Loucy (cell line): ENCODE measurements at regions not wholly inside any gene's neighbourhood (a gene's known extent, or its start where the extent isn't known, plus 50 kb on each side); places are given as distances from the start of the nearest gene placed in this dataset.

Experiments used
- H2AFZ ChIP-seq: fragments of 200-600 bp; sonication (generic); 2 replicates; pipeline ENCODE4 v1.6.0; 2016; ENCODE audit warnings: antibody characterized with exemption, mild to moderate bottlenecking, low read length, moderate library complexity
- H3F3A ChIP-seq: fragments of 200-600 bp; 2 replicates; pipeline ENCODE4 v1.6.0; 2016; ENCODE audit warnings: antibody characterized with exemption, low read depth, mild to moderate bottlenecking
- H3K27me3 ChIP-seq: fragments of 200-600 bp; sonication (generic); 2 replicates; pipeline ENCODE4 v1.6.1; 2014; ENCODE audit warnings: low read length, mild to moderate bottlenecking; ENCODE audit not compliant: insufficient read depth, poor library complexity, severe bottlenecking
- H3K36me3 ChIP-seq: fragments of 200-600 bp; sonication (generic); 2 replicates; pipeline ENCODE4 v1.6.1; 2016; ENCODE audit warnings: low read length; ENCODE audit not compliant: insufficient read depth
- H3K4me1 ChIP-seq: fragments of 200-600 bp; sonication (generic); 2 replicates; pipeline ENCODE4 v1.5.1; 2014; ENCODE audit warnings: low read length, mild to moderate bottlenecking; ENCODE audit not compliant: insufficient read depth, poor library complexity, severe bottlenecking
- H3K4me2 ChIP-seq: fragments of 200-600 bp; sonication (generic); 2 replicates; pipeline ENCODE4 v1.6.0; 2014; ENCODE audit warnings: antibody characterized with exemption, low read length, low read depth, mild to moderate bottlenecking; ENCODE audit not compliant: poor library complexity, severe bottlenecking
- H3K4me3 ChIP-seq: fragments of 200-600 bp; sonication (generic); 2 replicates; pipeline ENCODE4 v1.5.1; 2014; ENCODE audit warnings: low read length, mild to moderate bottlenecking, mixed read lengths; ENCODE audit not compliant: poor library complexity, severe bottlenecking
- H3K79me2 ChIP-seq: fragments of 200-600 bp; sonication (generic); 2 replicates; pipeline ENCODE4 v1.6.1; 2014; ENCODE audit warnings: low read length; ENCODE audit not compliant: insufficient read depth
- H3K9ac ChIP-seq: fragments of 200-600 bp; sonication (generic); 2 replicates; pipeline ENCODE4 v1.6.0; 2014; ENCODE audit warnings: mild to moderate bottlenecking, low read depth, low read length, moderate library complexity; ENCODE audit not compliant: poor library complexity, severe bottlenecking
- H3K9me2 ChIP-seq: fragments of 200-600 bp; sonication (generic); replicated peaks from 2 replicates; pipeline ENCODE4 v1.6.1; 2016; ENCODE audit warnings: low read depth, low read length, mixed read lengths
- H3K9me3 ChIP-seq: fragments of 200-600 bp; sonication (generic); 2 replicates; pipeline ENCODE4 v1.6.1; 2014; ENCODE audit warnings: mild to moderate bottlenecking, antibody characterized with exemption, low read length, low read depth; ENCODE audit not compliant: insufficient read depth
- H4K20me1 ChIP-seq: fragments of 200-600 bp; sonication (generic); 2 replicates; pipeline ENCODE4 v1.6.0; 2014; ENCODE audit warnings: antibody characterized with exemption, low read length, mild to moderate bottlenecking; ENCODE audit not compliant: insufficient read depth, poor library complexity, severe bottlenecking
- CTCF ChIP-seq: fragments of 200-600 bp; sonication (generic); conservative IDR thresholded peaks from 2 replicates; pipeline ENCODE4 v1.5.1; 2014; ENCODE audit warnings: mild to moderate bottlenecking, antibody characterized with exemption, low read length
- EZH2phosphoT487 ChIP-seq: fragments of 200-600 bp; IDR thresholded peaks from 2 replicates; pipeline ENCODE4 v1.6.1; 2018; ENCODE audit warnings: antibody characterized with exemption, mild to moderate bottlenecking, moderate library complexity, borderline replicate concordance

DNA sequence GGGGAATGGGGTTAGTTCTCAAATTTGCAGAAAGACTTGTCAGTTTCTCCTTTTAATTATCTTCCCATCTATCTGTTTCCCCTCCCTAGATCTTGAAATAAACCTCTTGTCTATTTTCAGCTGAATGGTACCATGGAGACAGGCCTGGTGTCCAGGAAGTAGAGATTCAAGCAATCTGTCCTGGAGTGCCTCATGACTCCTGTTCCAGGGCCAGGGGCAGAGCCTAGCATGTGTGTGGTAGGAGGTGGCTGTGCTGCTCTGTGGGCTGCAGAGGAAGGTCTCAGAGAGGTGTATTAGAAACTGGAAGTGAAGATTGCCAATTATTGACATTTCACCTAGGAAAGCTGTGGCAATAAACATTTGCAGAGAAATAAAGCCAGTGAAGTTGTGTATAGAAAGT lies 175.8 kb upstream of the ATP10B start:
- Histone ChIP-seq H3K4me3 (no peak overlapping the region), H3K36me3 (no peaks in the 10 kb centered on the region)

GRCh38 chr5:161023551-161023950 lies 171.5 kb upstream of the ATP10B start:
- no peaks in the 10 kb centered on the region for H3K79me2 ChIP-seq
- H3K4me2 ChIP-seq: no peak overlapping the region
- H3K4me3 ChIP-seq: no peak overlapping the region
- TF ChIP-seq CTCF: no peak
- TF ChIP-seq EZH2phosphoT487: no peak
- H4K20me1 ChIP-seq: no peaks in the 10 kb centered on the region
- H2AFZ ChIP-seq: no peak overlapping the region
- H3K9me3 ChIP-seq: no peaks in the 10 kb centered on the region
- no peaks in the 10 kb centered on the region for H3K27me3 ChIP-seq
- no peak overlapping the region for H3K9ac ChIP-seq
- H3K9me2 ChIP-seq: no peaks in the 10 kb centered on the region
- H3F3A ChIP-seq: no peaks in the 10 kb centered on the region
- no peaks in the 10 kb centered on the region for H3K36me3 ChIP-seq
- H3K4me1 ChIP-seq: no peaks in the 10 kb centered on the region

More for the DNA sequence above, 175.8 kb upstream of the ATP10B start:
- H3K79me2 ChIP-seq: no peaks in the 10 kb centered on the region
- no peaks in the 10 kb centered on the region for H3K9me2 ChIP-seq
- H3K9me3 ChIP-seq: no peaks in the 10 kb centered on the region
- no peaks in the 10 kb centered on the region for H4K20me1 ChIP-seq
- no peak overlapping the region for H2AFZ ChIP-seq
- no peak overlapping the region for H3K9ac ChIP-seq
- no peak for TF ChIP-seq CTCF
- no peak for TF ChIP-seq EZH2phosphoT487
- no peaks in the 10 kb centered on the region for H3K4me1 ChIP-seq
- no peak overlapping the region for H3K4me2 ChIP-seq
- H3F3A ChIP-seq: no peaks in the 10 kb centered on the region
- H3K27me3 ChIP-seq: no peaks in the 10 kb centered on the region

DNA sequence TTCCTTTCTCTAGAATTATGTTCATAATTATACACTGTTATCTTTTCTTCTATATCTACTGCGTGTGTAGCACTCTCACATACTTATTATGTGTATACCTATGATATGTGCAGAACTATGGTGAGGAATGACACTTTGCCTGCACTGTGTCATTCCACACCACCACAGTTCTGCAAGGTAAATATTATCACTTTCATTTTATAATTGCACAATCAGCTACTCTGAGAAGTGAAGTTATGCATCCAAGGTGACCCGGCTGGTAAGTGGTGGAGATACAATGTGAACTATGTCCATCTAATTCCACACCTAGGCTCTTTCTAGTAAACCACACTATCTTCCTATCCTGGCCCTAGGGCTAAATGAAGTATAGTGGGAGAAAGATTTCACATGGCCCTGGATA lies 170.1 kb upstream of the ATP10B start:
- Histone ChIP-seq H3K9me2 (no peaks in the 10 kb centered on the region), H3K27me3 (no peaks in the 10 kb centered on the region), H3K4me1 (no peaks in the 10 kb centered on the region), H3K79me2 (no peaks in the 10 kb centered on the region), H3K4me2 (no peak overlapping the region), H3K9ac (no peak overlapping the region), H3K36me3 (no peaks in the 10 kb centered on the region), H3K9me3 (no peaks in the 10 kb centered on the region), H3K4me3 (no peak overlapping the region), H4K20me1 (no peaks in the 10 kb centered on the region), H3F3A (no peaks in the 10 kb centered on the region), H2AFZ (no peak overlapping the region)
- TF ChIP-seq CTCF (no peak), EZH2phosphoT487 (no peak)
